H1 (cell line): ENCODE measurements at regions not wholly inside any gene's neighbourhood (a gene's known extent, or its start where the extent isn't known, plus 50 kb on each side); places are given as distances from the start of the nearest gene placed in this dataset.

Source experiments
- ATF3 ChIP-seq: IDR thresholded peaks from 2 replicates; pipeline ENCODE4 v1.6.1; 2011; ENCODE audit warnings: low read depth, mild to moderate bottlenecking, low read length; ENCODE audit not compliant: insufficient read depth
- BACH1 ChIP-seq: IDR thresholded peaks from 2 replicates; pipeline ENCODE4 v1.6.1; 2012; ENCODE audit warnings: low read length, improper control_type of control experiment
- EGR1 ChIP-seq: IDR thresholded peaks from 2 replicates; pipeline ENCODE4 v1.6.1; 2011; ENCODE audit warnings: low read depth, low read length, borderline replicate concordance
- EZH2 ChIP-seq: fragments of 200-600 bp; sonication (generic); IDR thresholded peaks from 2 replicates; pipeline ENCODE4 v1.7.1; 2012; ENCODE audit warnings: low read depth, mild to moderate bottlenecking, moderate library complexity, low read length, inconsistent platforms; ENCODE audit not compliant: severe bottlenecking
- MAX ChIP-seq: IDR thresholded peaks from 2 replicates; pipeline ENCODE4 v1.6.1; 2012; ENCODE audit warnings: inconsistent platforms
- POU5F1 ChIP-seq: IDR thresholded peaks from 2 replicates; pipeline ENCODE4 v1.6.1; 2011; ENCODE audit warnings: low read depth, mild to moderate bottlenecking, low read length, moderate library complexity
- SIN3A ChIP-seq, 2 experiments: IDR thresholded peaks in 1 of 2; conservative IDR thresholded peaks in 1 of 2; 2 replicates each; pipeline ENCODE4 v1.6.1; 2011 to 2012; ENCODE audit warnings: low read length in 2 of 2, improper control_type of control experiment in 1 of 2, low read depth in 1 of 2, mild to moderate bottlenecking in 1 of 2
- SP1 ChIP-seq: IDR thresholded peaks from 2 replicates; pipeline ENCODE4 v1.6.1; 2011; ENCODE audit warnings: low read depth, low read length

GRCh38 chr14:44620121-44621019 is 113.3 kb upstream of the FSCB start (continued):
- TF ChIP-seq ATF3 (no peak), MAX (no peak), SP1 (no peak), EGR1 (no peak), SIN3A (conservative IDR thresholded peaks at IDR 0.05 in 1 of 2, IDR thresholded peaks at IDR 0.05 in 1 of 2; ENCODE audit: low read depth in 1 of 2, low read length in 2 of 2) (no peak), EZH2 (no peak), POU5F1 (no peak), BACH1 (no peak)
